Keratinocyte (primary cell): ENCODE measurements at regions not wholly inside any gene's neighbourhood (a gene's known extent, or its start where the extent isn't known, plus 50 kb on each side); places are given as distances from the start of the nearest gene placed in this dataset.

Experiments
- DNase-seq: peaks from one replicate; pipeline ENCODE4 v3.0.0-alpha.2; 2011; ENCODE audit warnings: low read depth, missing footprints, low spot score
- FAIRE-seq: peaks from 2 replicates; lab custom pipeline; 2011; peaks lifted over from hg19 to GRCh38; lab: Jason Lieb, UNC
- H2AFZ ChIP-seq: 2 replicates; pipeline ENCODE4 v1.6.0; 2012; ENCODE audit warnings: low read length, control low read depth, inconsistent platforms; ENCODE audit not compliant: control insufficient read depth
- H3K27ac ChIP-seq: 2 replicates; pipeline ENCODE4 v1.5.1; 2011; ENCODE audit warnings: low read length; ENCODE audit not compliant: control insufficient read depth, insufficient read depth
- H3K27me3 ChIP-seq: 3 replicates; pipeline ENCODE4 v1.6.0; 2011; ENCODE audit warnings: low read length; ENCODE audit not compliant: control insufficient read depth, insufficient read depth; ENCODE audit errors: extremely low read depth
- H3K36me3 ChIP-seq, 2 experiments: 2 replicates in 1 of 2; 3 replicates in 1 of 2; pipeline ENCODE4 v1.5.1; 2011; ENCODE audit warnings: low read length in 2 of 2, mild to moderate bottlenecking in 1 of 2; ENCODE audit not compliant: control insufficient read depth in 2 of 2, insufficient read depth in 2 of 2; ENCODE audit errors: extremely low read depth in 1 of 2
- H3K4me1 ChIP-seq: 3 replicates; pipeline ENCODE4 v1.5.1; 2011; ENCODE audit warnings: low read length; ENCODE audit not compliant: control insufficient read depth, insufficient read depth; ENCODE audit errors: extremely low read depth
- H3K4me2 ChIP-seq: 3 replicates; pipeline ENCODE4 v1.6.0; 2011; ENCODE audit warnings: low read depth, low read length; ENCODE audit not compliant: control insufficient read depth, insufficient read depth; ENCODE audit errors: extremely low read depth
- H3K4me3 ChIP-seq, 3 experiments: fragments of 200-600 bp in 1 of 3; sonication (generic) in 1 of 3; 2 replicates in 2 of 3; 3 replicates in 1 of 3; pipeline ENCODE4 v1.5.1; 2011 to 2016; ENCODE audit warnings: low read length in 3 of 3, mild to moderate bottlenecking in 3 of 3, control low read depth in 2 of 3, inconsistent platforms in 1 of 3, low read depth in 1 of 3, mixed read lengths in 1 of 3, mixed run types in 1 of 3, moderate library complexity in 1 of 3; ENCODE audit not compliant: control insufficient read depth in 2 of 3, insufficient read depth in 2 of 3; ENCODE audit errors: extremely low read depth in 1 of 3
- H3K79me2 ChIP-seq: 2 replicates; pipeline ENCODE4 v1.6.0; 2012; ENCODE audit warnings: low read length; ENCODE audit not compliant: control insufficient read depth, insufficient read depth
- H3K9ac ChIP-seq: 3 replicates; pipeline ENCODE4 v1.6.0; 2011; ENCODE audit warnings: low read length; ENCODE audit not compliant: control insufficient read depth, insufficient read depth; ENCODE audit errors: extremely low read depth
- H3K9me1 ChIP-seq: 3 replicates; pipeline ENCODE4 v1.6.0; 2011; ENCODE audit warnings: low read length; ENCODE audit not compliant: control insufficient read depth, insufficient read depth; ENCODE audit errors: extremely low read depth
- H3K9me3 ChIP-seq: 2 replicates; pipeline ENCODE4 v1.5.1; 2012; ENCODE audit warnings: low read depth, low read length; ENCODE audit not compliant: control insufficient read depth
- H4K20me1 ChIP-seq: 3 replicates; pipeline ENCODE4 v1.6.0; 2011; ENCODE audit warnings: low read length; ENCODE audit not compliant: control insufficient read depth, insufficient read depth; ENCODE audit errors: extremely low read depth
- CTCF ChIP-seq, 3 experiments: IDR thresholded peaks in 1 of 3; conservative IDR thresholded peaks in 1 of 3; optimal IDR thresholded peaks in 1 of 3; 2 replicates in 2 of 3; 3 replicates in 1 of 3; pipeline versions ENCODE3 to v1.5.1; 2011; ENCODE audit warnings: low read length in 3 of 3, mild to moderate bottlenecking in 3 of 3, moderate library complexity in 2 of 3, control low read depth in 1 of 3, inconsistent platforms in 1 of 3; ENCODE audit not compliant: insufficient read depth in 2 of 3; ENCODE audit errors: extremely low read depth in 1 of 3
- EZH2 ChIP-seq: IDR thresholded peaks from one replicate; pipeline ENCODE4 v1.6.1; 2012; ENCODE audit warnings: inconsistent platforms, mild to moderate bottlenecking, low read length, moderate library complexity
- dilution Hi-C: fragments of 300-500 bp; cut with MboI; formaldehyde crosslinking; loops from one replicate; pipeline ENCODE4 v1.7.0; 2020; ENCODE audit warnings: low sequenced_read_pairs; ENCODE audit not compliant: extremely low pct_ligation_motif_present

DNA sequence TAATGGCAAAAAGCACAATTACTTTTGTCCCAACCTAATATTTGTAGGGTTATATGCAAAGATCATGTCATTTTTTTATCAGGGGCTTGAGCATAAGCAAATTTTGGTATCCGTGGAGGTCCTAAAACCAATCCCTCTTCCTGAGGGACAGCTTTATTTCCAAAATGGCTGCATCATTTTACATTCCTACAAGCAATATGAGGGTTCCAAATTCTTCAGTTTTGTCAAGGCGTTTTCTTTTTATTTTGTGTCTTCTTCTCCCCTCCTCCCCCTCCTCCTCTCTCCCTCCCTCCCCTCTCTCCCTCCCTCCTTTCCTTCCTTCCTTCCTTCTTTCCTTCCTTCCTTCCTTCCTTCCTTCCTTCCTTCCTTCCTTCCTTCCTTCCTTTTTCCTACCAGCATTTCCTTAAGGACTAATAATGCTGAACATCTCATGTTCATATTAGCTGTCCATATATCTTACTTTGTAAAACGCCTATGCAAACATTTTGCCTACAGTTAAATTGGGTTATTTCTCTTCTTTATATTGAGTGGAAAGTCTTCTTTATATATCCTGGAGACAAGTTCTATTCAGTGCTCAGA lies 881.8 kb downstream of the DCDC2C start:
- TF ChIP-seq CTCF (optimal IDR thresholded peaks at IDR 0.05 in 1 of 3, IDR thresholded peaks at IDR 0.05 in 1 of 3, conservative IDR thresholded peaks at IDR 0.05 in 1 of 3; ENCODE audit: extremely low read depth in 1 of 3, insufficient read depth in 2 of 3, low read length in 3 of 3): no peak
- TF ChIP-seq EZH2: no peak
- H3K9ac ChIP-seq: no peak overlapping the region
- H3K4me2 ChIP-seq: no peak overlapping the region
- dilution Hi-C loops: no loop called here
- H3K4me1 ChIP-seq: no peaks in the 10 kb centered on the region
- no peak overlapping the region for H2AFZ ChIP-seq
- no peak overlapping the region for H3K27ac ChIP-seq
- no peaks in the 10 kb centered on the region for H3K9me3 ChIP-seq
- H4K20me1 ChIP-seq: no peaks in the 10 kb centered on the region
- FAIRE-seq (no peak), DNase-seq (no peak)
- H3K36me3 ChIP-seq: no peaks in the 10 kb centered on the region
- H3K79me2 ChIP-seq: no peaks in the 10 kb centered on the region
- no peaks in the 10 kb centered on the region for H3K9me1 ChIP-seq
- no peak overlapping the region for H3K4me3 ChIP-seq
- no peaks in the 10 kb centered on the region for H3K27me3 ChIP-seq

GRCh38 chr2:4588606-4589005 lies 885.2 kb downstream of the DCDC2C start:
- H3K79me2 ChIP-seq: no peaks in the 10 kb centered on the region
- TF ChIP-seq CTCF (optimal IDR thresholded peaks at IDR 0.05 in 1 of 3, IDR thresholded peaks at IDR 0.05 in 1 of 3, conservative IDR thresholded peaks at IDR 0.05 in 1 of 3; ENCODE audit: extremely low read depth in 1 of 3, insufficient read depth in 2 of 3, low read length in 3 of 3) (no peak), EZH2 (no peak)
- no peak overlapping the region for H3K4me3 ChIP-seq
- no peaks in the 10 kb centered on the region for H3K9me1 ChIP-seq
- FAIRE-seq: no peak
- H3K9ac ChIP-seq: no peak overlapping the region
- H3K36me3 ChIP-seq: no peaks in the 10 kb centered on the region
- H3K4me2 ChIP-seq: no peak overlapping the region
- H3K9me3 ChIP-seq: no peaks in the 10 kb centered on the region
- no peak for DNase-seq
- H3K27me3 ChIP-seq: no peaks in the 10 kb centered on the region
- H4K20me1 ChIP-seq: no peaks in the 10 kb centered on the region
- no peak overlapping the region for H3K27ac ChIP-seq
- no peak overlapping the region for H2AFZ ChIP-seq
- dilution Hi-C loops: no loop called here
- H3K4me1 ChIP-seq: no peaks in the 10 kb centered on the region
